GM12872 (cell line): ENCODE measurements at regions not wholly inside any gene's neighbourhood (a gene's known extent, or its start where the extent isn't known, plus 50 kb on each side); places are given as distances from the start of the nearest gene placed in this dataset.

ENCODE experiments used
- TF ChIP-seq, protein P1 (sequence below): IDR thresholded peaks from 3 replicates; pipeline ENCODE4 v1.5.1; 2011; ENCODE audit warnings: low read depth, mild to moderate bottlenecking, low read length, moderate library complexity; ENCODE audit not compliant: insufficient read depth

DNA sequence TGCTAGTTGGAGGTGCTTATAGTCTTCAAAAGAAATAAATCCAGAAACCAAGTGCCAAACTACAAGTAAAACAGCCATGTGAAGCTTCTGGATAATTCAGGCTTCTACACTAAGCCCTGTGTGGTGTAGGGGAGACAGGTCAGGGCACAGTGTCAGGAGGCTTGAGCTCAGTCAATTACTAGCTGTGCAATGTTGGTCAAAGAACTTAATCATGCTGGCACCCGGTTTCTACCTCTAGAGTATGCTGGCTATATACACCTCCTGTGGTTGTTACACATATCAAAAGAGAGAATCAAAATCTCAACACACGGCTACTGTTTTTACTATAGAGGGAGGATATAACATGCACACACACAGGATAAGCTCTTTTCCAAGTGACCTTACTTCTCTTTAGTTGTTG is 469.7 kb upstream of the ZNF462 start:
- TF ChIP-seq, protein P1, sequence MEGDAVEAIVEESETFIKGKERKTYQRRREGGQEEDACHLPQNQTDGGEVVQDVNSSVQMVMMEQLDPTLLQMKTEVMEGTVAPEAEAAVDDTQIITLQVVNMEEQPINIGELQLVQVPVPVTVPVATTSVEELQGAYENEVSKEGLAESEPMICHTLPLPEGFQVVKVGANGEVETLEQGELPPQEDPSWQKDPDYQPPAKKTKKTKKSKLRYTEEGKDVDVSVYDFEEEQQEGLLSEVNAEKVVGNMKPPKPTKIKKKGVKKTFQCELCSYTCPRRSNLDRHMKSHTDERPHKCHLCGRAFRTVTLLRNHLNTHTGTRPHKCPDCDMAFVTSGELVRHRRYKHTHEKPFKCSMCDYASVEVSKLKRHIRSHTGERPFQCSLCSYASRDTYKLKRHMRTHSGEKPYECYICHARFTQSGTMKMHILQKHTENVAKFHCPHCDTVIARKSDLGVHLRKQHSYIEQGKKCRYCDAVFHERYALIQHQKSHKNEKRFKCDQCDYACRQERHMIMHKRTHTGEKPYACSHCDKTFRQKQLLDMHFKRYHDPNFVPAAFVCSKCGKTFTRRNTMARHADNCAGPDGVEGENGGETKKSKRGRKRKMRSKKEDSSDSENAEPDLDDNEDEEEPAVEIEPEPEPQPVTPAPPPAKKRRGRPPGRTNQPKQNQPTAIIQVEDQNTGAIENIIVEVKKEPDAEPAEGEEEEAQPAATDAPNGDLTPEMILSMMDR: no peak

DNA sequence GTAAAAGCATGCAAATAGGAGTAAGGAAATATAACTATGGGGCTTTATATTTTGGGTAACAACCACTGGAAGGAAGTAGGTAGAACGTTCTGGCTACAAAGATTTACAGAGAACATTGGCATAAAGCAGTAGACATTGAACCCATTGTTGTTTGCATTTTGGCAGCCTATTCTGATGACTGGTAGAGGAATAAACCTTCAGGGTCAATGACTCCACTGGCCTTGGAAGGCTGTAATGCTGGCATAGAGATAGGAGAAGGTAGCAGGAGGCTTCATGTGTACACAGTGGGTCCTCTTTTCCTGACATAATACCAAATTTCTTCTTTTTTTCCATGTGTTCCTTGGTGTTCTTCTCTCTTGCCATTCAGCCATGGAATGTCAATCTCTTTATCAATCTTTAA is 462.8 kb upstream of the ZNF462 start:
- TF ChIP-seq, protein P1: no peak

DNA sequence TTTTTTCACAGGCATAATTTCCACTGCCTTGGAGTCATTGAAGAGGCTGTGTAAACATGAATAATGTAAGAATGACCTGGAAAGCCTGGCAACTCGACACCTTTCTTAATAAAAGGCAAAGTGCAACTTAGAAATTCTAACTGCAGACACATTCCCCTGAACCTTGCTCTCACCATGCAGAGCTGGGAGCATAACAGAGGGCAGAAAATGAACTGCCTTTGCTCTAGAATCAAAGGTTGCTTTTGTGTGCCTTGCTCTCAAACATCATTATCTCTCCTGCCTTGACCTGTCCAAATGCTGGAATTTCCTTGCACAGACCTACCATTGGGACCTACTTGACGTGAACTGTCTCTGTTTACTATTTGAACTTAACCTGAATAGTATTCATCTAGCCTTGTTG is 462.0 kb upstream of the ZNF462 start:
- TF ChIP-seq, protein P1: no peak

DNA sequence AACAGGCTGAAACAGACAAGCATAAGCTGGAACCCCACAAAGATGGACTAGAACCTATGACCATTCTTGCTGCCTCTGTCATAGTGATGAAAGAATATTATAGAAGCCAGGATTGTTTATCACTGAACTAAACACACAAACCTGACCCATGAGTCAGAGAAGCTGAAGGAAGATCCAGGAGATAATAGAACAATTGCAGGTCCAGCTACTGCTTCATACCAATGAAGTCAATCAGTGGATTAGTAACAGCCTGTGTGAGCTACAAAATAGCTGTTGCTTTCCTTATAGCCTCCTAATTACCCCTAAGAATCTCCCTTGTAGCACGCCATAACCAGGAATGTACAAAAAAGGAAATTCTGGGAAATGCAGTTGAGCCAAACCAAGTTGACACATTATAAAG is 459.9 kb upstream of the ZNF462 start:
- TF ChIP-seq, protein P1: no peak

DNA sequence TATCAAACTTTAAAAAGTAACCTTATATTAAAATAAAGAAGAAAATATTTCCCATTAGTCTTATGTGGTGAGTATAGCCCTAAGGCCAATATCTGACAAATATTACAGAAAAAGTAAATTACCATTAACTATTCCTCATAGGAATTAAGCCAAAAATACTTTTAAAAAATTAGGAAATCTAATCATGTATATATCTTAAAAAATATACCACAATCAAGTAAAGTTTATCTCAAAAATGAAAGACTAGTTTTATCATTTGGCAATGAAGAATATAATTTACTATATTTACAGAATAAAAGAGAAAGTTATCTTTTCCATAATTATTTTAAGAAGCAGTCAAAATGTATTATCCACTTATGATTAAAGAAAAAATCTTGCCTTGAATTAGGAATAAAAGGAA is 458.8 kb upstream of the ZNF462 start:
- TF ChIP-seq, protein P1: no peak

DNA sequence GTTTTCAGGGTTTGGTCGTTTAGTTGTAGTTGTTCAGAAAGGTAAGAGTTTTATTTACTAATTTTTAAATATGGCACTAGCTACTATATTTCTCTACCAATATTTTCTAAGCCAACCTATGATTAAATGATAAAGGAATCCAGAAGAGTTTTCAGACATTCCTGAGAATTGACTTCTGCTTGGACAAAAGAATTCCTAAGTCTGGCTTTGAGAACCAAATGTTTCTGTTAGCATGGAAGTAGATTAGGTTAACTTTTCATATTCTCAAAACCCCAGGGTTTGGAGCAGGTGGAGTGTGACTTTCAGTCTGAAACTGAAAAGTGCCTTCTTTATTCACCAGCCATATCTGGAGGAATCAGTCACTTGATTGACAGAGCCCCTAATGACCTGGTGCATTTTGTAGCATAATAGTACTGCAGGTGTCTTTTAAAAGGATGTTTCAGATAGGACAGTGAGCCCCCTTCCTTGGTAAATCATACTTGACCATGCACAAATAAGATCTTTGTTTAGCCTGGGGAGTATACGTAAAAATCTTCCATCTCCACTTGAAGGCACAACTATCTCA is 457.0 kb upstream of the ZNF462 start:
- TF ChIP-seq, protein P1: no peak

DNA sequence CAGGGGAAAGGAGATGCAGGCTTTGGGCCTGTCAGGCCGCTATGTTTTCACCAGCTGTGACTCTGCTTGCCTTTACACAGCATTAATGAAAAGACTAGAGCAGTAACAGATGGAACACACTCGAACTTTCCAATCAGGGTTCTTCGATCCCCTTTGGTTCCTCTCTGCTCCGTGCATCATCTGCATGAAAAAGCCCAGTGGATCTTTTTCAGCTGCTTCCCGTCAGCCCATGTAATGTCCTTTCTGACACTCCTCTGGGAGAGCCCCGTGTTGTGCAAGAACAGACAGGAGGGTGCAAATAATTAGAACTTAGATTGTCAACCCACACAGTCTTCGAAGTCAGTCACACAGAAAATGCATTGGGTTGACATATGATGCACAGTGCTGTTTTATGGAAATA is 448.9 kb upstream of the ZNF462 start:
- TF ChIP-seq, protein P1: no peak
